ENCODE measurements at regions not wholly inside any gene's neighbourhood (a gene's known extent, or its start where the extent isn't known, plus 50 kb on each side); places are given as distances from the start of the nearest gene placed in this dataset.

- no peak for ATAC-seq
- no peak for DNase-seq (ENCODE audit: low spot score)
Observed at GRCh38 chr5:159736844-159737243, 179.4 kb upstream of the ADRA1B start.

GRCh38 chr5:159737263-159737662, 179.0 kb upstream of the ADRA1B start:
- DNase-seq (ENCODE audit: low spot score) (no peak), ATAC-seq (no peak)

GRCh38 chr5:159741829-159742322, 174.4 kb upstream of the ADRA1B start:
- DNase-seq (ENCODE audit: low spot score), result no peak
- ATAC-seq, result no peak

GRCh38 chr5:159743234-159743633, 173.0 kb upstream of the ADRA1B start:
- DNase-seq (ENCODE audit: low spot score) (no peak), ATAC-seq (no peak)

GRCh38 chr5:159746707-159747106, 169.6 kb upstream of the ADRA1B start:
- no peak for ATAC-seq

GRCh38 chr5:159749146-159749545, 167.1 kb upstream of the ADRA1B start:
- DNase-seq (ENCODE audit: low spot score) (no peak), ATAC-seq (no peak)

More at GRCh38 chr5:159746707-159747106, 169.6 kb upstream of the ADRA1B start:
- no peak for DNase-seq (ENCODE audit: low spot score)

GRCh38 chr5:159750226-159750625, 166.1 kb upstream of the ADRA1B start:
- DNase-seq (ENCODE audit: low spot score) (no peak), ATAC-seq (no peak)

GRCh38 chr5:159751459-159751858, 164.8 kb upstream of the ADRA1B start:
- ATAC-seq (no peak), DNase-seq (ENCODE audit: low spot score) (no peak)

- no peak for DNase-seq (ENCODE audit: low spot score)
- ATAC-seq, result no peak
Observed at GRCh38 chr5:159752622-159753275, 163.5 kb upstream of the ADRA1B start.

GRCh38 chr5:159758189-159758588, 158.1 kb upstream of the ADRA1B start:
- DNase-seq (ENCODE audit: low spot score) (no peak), ATAC-seq (no peak)

GRCh38 chr5:159759791-159760290, 156.4 kb upstream of the ADRA1B start:
- no peak for DNase-seq (ENCODE audit: low spot score)
- no peak for ATAC-seq

GRCh38 chr5:159762921-159763320, 153.4 kb upstream of the ADRA1B start:
- DNase-seq (ENCODE audit: low spot score) (no peak), ATAC-seq (no peak)

GRCh38 chr5:159763562-159763961, 152.7 kb upstream of the ADRA1B start:
- ATAC-seq (no peak), DNase-seq (ENCODE audit: low spot score) (no peak)

- DNase-seq (ENCODE audit: low spot score) (no peak), ATAC-seq (peak; percentile 39)
Observed at GRCh38 chr5:159764283-159765134, 151.8 kb upstream of the ADRA1B start.

GRCh38 chr5:159765135-159765433, 151.2 kb upstream of the ADRA1B start:
- DNase-seq (ENCODE audit: low spot score), result no peak
- no peak for ATAC-seq

- no peak for ATAC-seq
- no peak for DNase-seq (ENCODE audit: low spot score)
Observed at GRCh38 chr5:159765760-159766517, 150.3 kb upstream of the ADRA1B start.

- DNase-seq (ENCODE audit: low spot score) (no peak), ATAC-seq (no peak)
Observed at GRCh38 chr5:159768243-159768642, 148.0 kb upstream of the ADRA1B start.

GRCh38 chr5:159772698-159773061, 143.6 kb upstream of the ADRA1B start:
- no peak for DNase-seq (ENCODE audit: low spot score)
- no peak for ATAC-seq

GRCh38 chr5:159773062-159773924, 143.0 kb upstream of the ADRA1B start:
- peak; percentile 84 for ATAC-seq
- DNase-seq (ENCODE audit: low spot score), result peak; percentile 52

- DNase-seq (ENCODE audit: low spot score) (no peak), ATAC-seq (no peak)
Observed at GRCh38 chr5:159774476-159775031, 141.7 kb upstream of the ADRA1B start.
